NCI-H2227 (cell line): ENCODE measurements at regions not wholly inside any gene's neighbourhood (a gene's known extent, or its start where the extent isn't known, plus 50 kb on each side); places are given as distances from the start of the nearest gene placed in this dataset.

ENCODE experiments used
- DNase-seq: peaks from one replicate; lab custom pipeline; 2025; ENCODE audit not compliant: unreplicated experiment; lab: John Stamatoyannopoulos, UW

GRCh38 chr5:143730112-143730801 lies 81.7 kb upstream of the HMHB1 start:
- no peak for DNase-seq

GRCh38 chr5:143729334-143729946 lies 82.5 kb upstream of the HMHB1 start:
- DNase-seq: no peak

GRCh38 chr5:143723159-143723558 lies 88.8 kb upstream of the HMHB1 start:
- no peak for DNase-seq

- no peak for DNase-seq
These were observed 90.0 kb upstream of the HMHB1 start for GRCh38 chr5:143721925-143722324.

- no peak for DNase-seq
These were observed 91.3 kb upstream of the HMHB1 start for GRCh38 chr5:143720689-143721088.

GRCh38 chr5:143717400-143717799 lies 94.6 kb upstream of the HMHB1 start:
- DNase-seq: no peak

GRCh38 chr5:143716881-143717280 lies 95.1 kb upstream of the HMHB1 start:
- DNase-seq: no peak

- no peak for DNase-seq
These were observed 96.3 kb upstream of the HMHB1 start for GRCh38 chr5:143715616-143716015.

- no peak for DNase-seq
These were observed 97.3 kb upstream of the HMHB1 start for GRCh38 chr5:143714629-143715028.

- no peak for DNase-seq
These were observed 98.6 kb upstream of the HMHB1 start for GRCh38 chr5:143713047-143714003.

GRCh38 chr5:143708672-143709071 lies 103.3 kb upstream of the HMHB1 start:
- DNase-seq: no peak

- DNase-seq: no peak
These were observed 104.2 kb upstream of the HMHB1 start for GRCh38 chr5:143707806-143708205.

GRCh38 chr5:143705381-143705780 lies 106.6 kb upstream of the HMHB1 start:
- DNase-seq: no peak

GRCh38 chr5:143703659-143704058 lies 108.3 kb upstream of the HMHB1 start:
- DNase-seq: no peak

- no peak for DNase-seq
These were observed 110.5 kb upstream of the HMHB1 start for GRCh38 chr5:143701493-143701892.

GRCh38 chr5:143700994-143701393 lies 111.0 kb upstream of the HMHB1 start:
- no peak for DNase-seq

- no peak for DNase-seq
These were observed 112.8 kb upstream of the HMHB1 start for GRCh38 chr5:143699121-143699520.

GRCh38 chr5:143698574-143698973 lies 113.4 kb upstream of the HMHB1 start:
- DNase-seq: no peak

GRCh38 chr5:143696921-143697320 lies 115.0 kb upstream of the HMHB1 start:
- DNase-seq: no peak

- DNase-seq: no peak
These were observed 116.0 kb upstream of the HMHB1 start for GRCh38 chr5:143695941-143696340.

- DNase-seq: no peak
These were observed 116.6 kb upstream of the HMHB1 start for GRCh38 chr5:143695244-143695864.
